ENCODE measurements at regions not wholly inside any gene's neighbourhood (a gene's known extent, or its start where the extent isn't known, plus 50 kb on each side); places are given as distances from the start of the nearest gene placed in this dataset.

GRCh38 chr11:27237643-27238042, 125.4 kb downstream of the CCDC34 start:
- no peak for DNase-seq
- H3K9me1 ChIP-seq (ENCODE audit: insufficient read depth, low read length), result peaks cover 4% of the 10 kb centered on the region; the same call in 1 of the 2 replicates
- H2AK9ac ChIP-seq (replicated peaks; ENCODE audit: low read depth, low read length, poor library complexity), result no peak overlapping the region
- H3K4me2 ChIP-seq (ENCODE audit: low read depth, low read length), result no peak overlapping the region
- H2BK120ac ChIP-seq (ENCODE audit: low read depth, low read length), result no peak overlapping the region
- H3K9ac ChIP-seq (ENCODE audit: low read depth, low read length), result no peak overlapping the region
- H3K79me1 ChIP-seq (ENCODE audit: low read depth in 1 of 2, low read length in 2 of 2), result no peaks in the 10 kb centered on the region
- no peaks in the 10 kb centered on the region; the same call in 1 of the 2 replicates for H4K20me1 ChIP-seq (ENCODE audit: insufficient read depth, low read length)
- no peak overlapping the region for H3K23ac ChIP-seq (ENCODE audit: low read depth, low read length)
- H3K9me3 ChIP-seq (ENCODE audit: control insufficient read depth, insufficient read depth, low read length), result no peaks in the 10 kb centered on the region
- no peak overlapping the region for H3K4ac ChIP-seq (ENCODE audit: low read depth, low read length)
- no peak overlapping the region for H2AFZ ChIP-seq (replicated peaks; ENCODE audit: low read length, poor library complexity)
- BruUV-seq (replicated peaks), result no TSS peak
- H2BK15ac ChIP-seq (ENCODE audit: low read depth, low read length), result no peak overlapping the region
- POLR2A ChIA-PET (ENCODE audit: unreplicated experiment), result no interaction called here
- no peak overlapping the region for H4K91ac ChIP-seq (ENCODE audit: insufficient read depth, low read depth, low read length)
- H3K4me1 ChIP-seq (ENCODE audit: control insufficient read depth, insufficient read depth, low read length), result peaks cover 9% of the 10 kb centered on the region
- ATAC-seq (ENCODE audit: low read depth), result no peak
- no peak overlapping the region for H3K14ac ChIP-seq (replicated peaks; ENCODE audit: low read depth, low read length)
- H3K36me3 ChIP-seq (ENCODE audit: control insufficient read depth, insufficient read depth, low read length), result no peaks in the 10 kb centered on the region
- in situ Hi-C loops (cut with MboI; ENCODE audit: low sequenced_read_pairs) (no loop called here), dilution Hi-C loops (cut with HindIII; ENCODE audit: low sequenced_read_pairs, unreplicated experiment) (no loop called here), intact Hi-C loops (cut with micrococcal nuclease) (no loop called here)
- H3K56ac ChIP-seq (ENCODE audit: extremely low read depth, insufficient read depth, low read length), result no peak overlapping the region
- CTCF ChIA-PET, result no interaction called here
- H2AK5ac ChIP-seq (ENCODE audit: low read depth, low read length), result no peak overlapping the region
- H3K27me3 ChIP-seq (ENCODE audit: control insufficient read depth, insufficient read depth, low read length), result no peaks in the 10 kb centered on the region; the same call in 1 of the 2 replicates
- H2BK5ac ChIP-seq (ENCODE audit: low read depth, low read length, poor library complexity, severe bottlenecking), result no peak overlapping the region
- H3K18ac ChIP-seq (ENCODE audit: low read depth, low read length), result no peak overlapping the region
- H3K4me3 ChIP-seq (ENCODE audit: insufficient read depth, low read depth, low read length), result no peak overlapping the region
- TF ChIP-seq CEBPB (IDR thresholded peaks at IDR 0.05; ENCODE audit: low read depth, low read length) (no peak), MXI1 (IDR thresholded peaks at IDR 0.05; ENCODE audit: borderline replicate concordance, low read depth, low read length) (no peak), MAFK (IDR thresholded peaks at IDR 0.05; ENCODE audit: low read depth, low read length) (no peak), MAZ (IDR thresholded peaks at IDR 0.05; ENCODE audit: borderline replicate concordance, low read depth, low read length) (no peak), BHLHE40 (IDR thresholded peaks at IDR 0.05; ENCODE audit: low read depth, low read length) (no peak), RFX5 (IDR thresholded peaks at IDR 0.05; ENCODE audit: low read depth, low read length) (no peak), CHD1 (IDR thresholded peaks at IDR 0.05; ENCODE audit: low read depth, low read length) (no peak), RCOR1 (IDR thresholded peaks at IDR 0.05; ENCODE audit: insufficient replicate concordance, low read length) (no peak), RAD21 (IDR thresholded peaks at IDR 0.05; ENCODE audit: low read length) (no peak), POLR2A (IDR thresholded peaks at IDR 0.05; ENCODE audit: low read depth, low read length) (no peak), ELK1 (IDR thresholded peaks at IDR 0.05; ENCODE audit: borderline replicate concordance, low read depth, low read length) (no peak), SMC3 (IDR thresholded peaks at IDR 0.05; ENCODE audit: low read depth, low read length) (no peak), NFE2L2 (IDR thresholded peaks at IDR 0.05; ENCODE audit: low read depth, low read length) (no peak), FOS (IDR thresholded peaks at IDR 0.05; ENCODE audit: low read depth, low read length) (no peak)
- TF ChIP-seq, protein P1, sequence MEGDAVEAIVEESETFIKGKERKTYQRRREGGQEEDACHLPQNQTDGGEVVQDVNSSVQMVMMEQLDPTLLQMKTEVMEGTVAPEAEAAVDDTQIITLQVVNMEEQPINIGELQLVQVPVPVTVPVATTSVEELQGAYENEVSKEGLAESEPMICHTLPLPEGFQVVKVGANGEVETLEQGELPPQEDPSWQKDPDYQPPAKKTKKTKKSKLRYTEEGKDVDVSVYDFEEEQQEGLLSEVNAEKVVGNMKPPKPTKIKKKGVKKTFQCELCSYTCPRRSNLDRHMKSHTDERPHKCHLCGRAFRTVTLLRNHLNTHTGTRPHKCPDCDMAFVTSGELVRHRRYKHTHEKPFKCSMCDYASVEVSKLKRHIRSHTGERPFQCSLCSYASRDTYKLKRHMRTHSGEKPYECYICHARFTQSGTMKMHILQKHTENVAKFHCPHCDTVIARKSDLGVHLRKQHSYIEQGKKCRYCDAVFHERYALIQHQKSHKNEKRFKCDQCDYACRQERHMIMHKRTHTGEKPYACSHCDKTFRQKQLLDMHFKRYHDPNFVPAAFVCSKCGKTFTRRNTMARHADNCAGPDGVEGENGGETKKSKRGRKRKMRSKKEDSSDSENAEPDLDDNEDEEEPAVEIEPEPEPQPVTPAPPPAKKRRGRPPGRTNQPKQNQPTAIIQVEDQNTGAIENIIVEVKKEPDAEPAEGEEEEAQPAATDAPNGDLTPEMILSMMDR (conservative IDR thresholded peaks at IDR 0.05; ENCODE audit: low read depth, low read length), result no peak
- TF ChIP-seq, protein P2, sequence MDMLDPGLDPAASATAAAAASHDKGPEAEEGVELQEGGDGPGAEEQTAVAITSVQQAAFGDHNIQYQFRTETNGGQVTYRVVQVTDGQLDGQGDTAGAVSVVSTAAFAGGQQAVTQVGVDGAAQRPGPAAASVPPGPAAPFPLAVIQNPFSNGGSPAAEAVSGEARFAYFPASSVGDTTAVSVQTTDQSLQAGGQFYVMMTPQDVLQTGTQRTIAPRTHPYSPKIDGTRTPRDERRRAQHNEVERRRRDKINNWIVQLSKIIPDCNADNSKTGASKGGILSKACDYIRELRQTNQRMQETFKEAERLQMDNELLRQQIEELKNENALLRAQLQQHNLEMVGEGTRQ (IDR thresholded peaks at IDR 0.05; ENCODE audit: low read depth, low read length), result no peak
- H4K5ac ChIP-seq (ENCODE audit: low read depth, low read length), result no peak overlapping the region
- H4K8ac ChIP-seq (ENCODE audit: low read depth in 2 of 2, low read length in 2 of 2), result no peak overlapping the region
- no peak overlapping the region for H3K27ac ChIP-seq (ENCODE audit: insufficient read depth, low read length)
- H2BK20ac ChIP-seq (ENCODE audit: low read depth, low read length), result no peak overlapping the region
